LNCaP clone FGC (cell line): ENCODE measurements at regions not wholly inside any gene's neighbourhood (a gene's known extent, or its start where the extent isn't known, plus 50 kb on each side); places are given as distances from the start of the nearest gene placed in this dataset.

Source experiments
- DNase-seq: peaks from one replicate; pipeline ENCODE4 v3.0.0-alpha.2; 2011; ENCODE audit warnings: low read depth
- H3K4me3 ChIP-seq: 2 replicates; pipeline ENCODE4 v1.5.1; 2011; ENCODE audit warnings: mild to moderate bottlenecking, low read depth, low read length, control low read depth
- TF ChIP-seq, protein P1 (sequence below): IDR thresholded peaks from 2 replicates; pipeline ENCODE4 v1.5.1; 2012; ENCODE audit warnings: mild to moderate bottlenecking; ENCODE audit not compliant: control insufficient read depth, insufficient read depth; ENCODE audit errors: extremely low read depth

DNA sequence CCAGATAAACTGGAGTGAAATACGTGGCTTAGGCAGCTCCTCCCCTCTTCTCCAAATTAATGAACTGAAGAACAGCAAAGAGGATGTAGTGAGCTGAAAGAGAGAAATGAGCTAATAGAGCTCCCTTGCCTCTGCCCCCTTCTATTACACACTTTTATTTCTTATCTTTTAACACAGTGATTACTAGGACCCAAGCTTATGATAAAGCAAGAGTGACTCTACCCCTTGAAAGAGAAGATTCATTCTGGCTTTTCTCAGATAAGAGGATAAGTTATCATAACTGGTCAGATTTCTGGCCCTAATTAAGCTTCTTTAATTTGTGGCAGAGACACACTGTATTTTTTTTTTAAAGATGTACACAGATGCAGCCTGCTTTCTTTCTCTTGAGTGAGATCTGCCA, 102.2 kb downstream of the MSTN start:
- no peak for DNase-seq
- no peak overlapping the region for H3K4me3 ChIP-seq
- TF ChIP-seq, protein P1, sequence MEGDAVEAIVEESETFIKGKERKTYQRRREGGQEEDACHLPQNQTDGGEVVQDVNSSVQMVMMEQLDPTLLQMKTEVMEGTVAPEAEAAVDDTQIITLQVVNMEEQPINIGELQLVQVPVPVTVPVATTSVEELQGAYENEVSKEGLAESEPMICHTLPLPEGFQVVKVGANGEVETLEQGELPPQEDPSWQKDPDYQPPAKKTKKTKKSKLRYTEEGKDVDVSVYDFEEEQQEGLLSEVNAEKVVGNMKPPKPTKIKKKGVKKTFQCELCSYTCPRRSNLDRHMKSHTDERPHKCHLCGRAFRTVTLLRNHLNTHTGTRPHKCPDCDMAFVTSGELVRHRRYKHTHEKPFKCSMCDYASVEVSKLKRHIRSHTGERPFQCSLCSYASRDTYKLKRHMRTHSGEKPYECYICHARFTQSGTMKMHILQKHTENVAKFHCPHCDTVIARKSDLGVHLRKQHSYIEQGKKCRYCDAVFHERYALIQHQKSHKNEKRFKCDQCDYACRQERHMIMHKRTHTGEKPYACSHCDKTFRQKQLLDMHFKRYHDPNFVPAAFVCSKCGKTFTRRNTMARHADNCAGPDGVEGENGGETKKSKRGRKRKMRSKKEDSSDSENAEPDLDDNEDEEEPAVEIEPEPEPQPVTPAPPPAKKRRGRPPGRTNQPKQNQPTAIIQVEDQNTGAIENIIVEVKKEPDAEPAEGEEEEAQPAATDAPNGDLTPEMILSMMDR = no peak

DNA sequence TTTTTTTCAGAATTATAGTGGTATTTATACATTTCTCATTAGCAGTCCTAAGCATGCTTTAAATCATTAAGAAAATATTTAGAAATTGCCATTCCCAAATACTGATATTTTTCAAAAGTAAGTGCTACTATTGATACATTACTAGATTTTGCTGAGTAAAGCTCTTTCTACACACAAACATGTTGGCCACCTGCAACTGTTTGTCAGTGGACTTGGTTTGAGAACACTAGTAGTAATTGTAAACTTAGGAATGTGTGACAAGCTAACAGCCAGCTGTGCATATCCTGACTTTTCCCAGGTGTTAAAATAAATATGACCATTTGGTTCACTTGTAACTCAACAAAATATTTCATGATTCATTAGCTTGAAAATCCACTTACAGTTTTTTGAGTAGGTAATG, 103.1 kb downstream of the MSTN start:
- H3K4me3 ChIP-seq = no peak overlapping the region
- TF ChIP-seq, protein P1 = no peak
- DNase-seq = no peak

DNA sequence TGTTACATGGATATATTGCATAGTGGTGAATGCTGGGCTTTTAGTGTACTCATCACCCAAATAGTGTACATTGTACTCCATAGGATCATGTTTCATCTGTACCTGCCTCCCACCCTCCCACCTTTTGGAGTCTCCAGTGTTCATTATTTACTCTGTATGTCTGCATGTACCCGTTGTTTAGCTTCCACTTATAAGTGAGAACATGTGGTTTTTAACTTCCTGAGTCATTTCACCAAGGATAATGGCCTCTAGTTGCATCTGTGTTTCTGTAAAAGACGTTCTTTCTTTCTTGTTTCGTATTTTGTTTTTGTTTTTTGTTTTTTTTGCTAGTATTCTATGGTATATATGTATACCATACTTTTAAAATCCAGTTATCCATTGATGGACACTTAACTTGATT, 107.5 kb downstream of the MSTN start:
- TF ChIP-seq, protein P1 = no peak
- no peak for DNase-seq
- H3K4me3 ChIP-seq = no peak overlapping the region

GRCh38 chr2:189952536-189953109, 109.9 kb downstream of the MSTN start:
- no peak for DNase-seq
- TF ChIP-seq, protein P1 = no peak
- no peak overlapping the region for H3K4me3 ChIP-seq

- TF ChIP-seq, protein P1 = no peak
- H3K4me3 ChIP-seq = no peak overlapping the region
- DNase-seq = peak; percentile 58
Measured at GRCh38 chr2:189951791-189952535, 110.6 kb downstream of the MSTN start.

- TF ChIP-seq, protein P1 = no peak
- no peak overlapping the region for H3K4me3 ChIP-seq
- no peak for DNase-seq
Measured at GRCh38 chr2:189943009-189943408, 119.5 kb downstream of the MSTN start.
